Peyer's patch (tissue), 4 donors: ENCODE measurements at regions not wholly inside any gene's neighbourhood (a gene's known extent, or its start where the extent isn't known, plus 50 kb on each side); places are given as distances from the start of the nearest gene placed in this dataset.

ENCODE experiments used
- DNase-seq, 3 donors: peaks; one replicate each; pipeline ENCODE4 v3.0.0-alpha.2; 2017 to 2019
- H3K27ac ChIP-seq, 4 donors: fragments of 200-600 bp; sonication (generic); one replicate each; pipeline ENCODE4 v1.5.1; 2016 to 2019
- H3K27me3 ChIP-seq, 2 donors: fragments of 200-600 bp; sonication (generic); one replicate each; pipeline ENCODE4 v1.5.1; 2019
- H3K36me3 ChIP-seq, 3 donors: fragments of 200-600 bp; sonication (generic); one replicate each; pipeline ENCODE4 v1.5.1; 2016 to 2019
- H3K4me1 ChIP-seq, 4 donors: fragments of 200-600 bp; sonication (generic); one replicate each; pipeline ENCODE4 v1.5.1; 2016 to 2019
- H3K4me3 ChIP-seq, 4 donors: fragments of 200-600 bp; sonication (generic); 1 replicate in 3 of 4; 2 replicates in 1 of 4; pipeline ENCODE4 v1.5.1; 2016 to 2019; ENCODE audit warnings: mild to moderate bottlenecking in 1 of 4
- H3K9me3 ChIP-seq, 4 donors: fragments of 200-600 bp; sonication (generic); one replicate each; pipeline ENCODE4 v1.5.1; 2016 to 2019; ENCODE audit warnings: mild to moderate bottlenecking in 1 of 4
- CTCF ChIP-seq, 6 experiments: fragments of 450-650 bp in 4 of 6; fragments of 200-600 bp in 2 of 6; sonication (generic) in 1 of 6; IDR thresholded peaks; one replicate each; pipeline ENCODE4 v1.5.1; 2017 to 2019; ENCODE audit warnings: antibody characterized with exemption in 6 of 6, mild to moderate bottlenecking in 3 of 6, moderate library complexity in 1 of 6
- POLR2A ChIP-seq, 2 donors: fragments of 450-650 bp; IDR thresholded peaks; one replicate each; pipeline ENCODE4 v1.5.1; 2017; ENCODE audit warnings: antibody characterized with exemption in 2 of 2, mild to moderate bottlenecking in 2 of 2, moderate library complexity in 2 of 2

GRCh38 chr3:162193148-162194095, 696.8 kb downstream of the OTOL1 start:
- H3K9me3 ChIP-seq: no peaks in the 10 kb centered on the region
- no peak for DNase-seq
- H3K4me1 ChIP-seq: no peaks in the 10 kb centered on the region
- no peaks in the 10 kb centered on the region for H3K27me3 ChIP-seq
- TF ChIP-seq POLR2A (IDR thresholded peaks at IDR 0.05) (no peak), CTCF (IDR thresholded peaks at IDR 0.05) (no peak)
- no peaks in the 10 kb centered on the region for H3K36me3 ChIP-seq
- H3K4me3 ChIP-seq: no peak overlapping the region
- H3K27ac ChIP-seq: no peak overlapping the region

- no peak overlapping the region for H3K27ac ChIP-seq
- no peaks in the 10 kb centered on the region for H3K27me3 ChIP-seq
- no peaks in the 10 kb centered on the region for H3K9me3 ChIP-seq
- no peak for DNase-seq
- no peak for TF ChIP-seq CTCF (IDR thresholded peaks at IDR 0.05)
- TF ChIP-seq POLR2A (IDR thresholded peaks at IDR 0.05): no peak
- no peak overlapping the region for H3K4me3 ChIP-seq
- H3K36me3 ChIP-seq: no peaks in the 10 kb centered on the region
- H3K4me1 ChIP-seq: no peaks in the 10 kb centered on the region
Observed at GRCh38 chr3:162195147-162195546, 698.5 kb downstream of the OTOL1 start.

- Histone ChIP-seq H3K36me3 (no peaks in the 10 kb centered on the region), H3K27me3 (no peaks in the 10 kb centered on the region), H3K4me1 (no peaks in the 10 kb centered on the region), H3K4me3 (no peak overlapping the region), H3K27ac (no peak overlapping the region), H3K9me3 (no peaks in the 10 kb centered on the region)
- TF ChIP-seq POLR2A (IDR thresholded peaks at IDR 0.05) (no peak), CTCF (IDR thresholded peaks at IDR 0.05) (no peak)
- DNase-seq: no peak
Observed at GRCh38 chr3:162196964-162197363, 700.4 kb downstream of the OTOL1 start.

- Histone ChIP-seq H3K36me3 (no peaks in the 10 kb centered on the region), H3K27me3 (no peaks in the 10 kb centered on the region), H3K27ac (no peak overlapping the region), H3K9me3 (no peaks in the 10 kb centered on the region), H3K4me3 (no peak overlapping the region), H3K4me1 (no peaks in the 10 kb centered on the region)
- TF ChIP-seq POLR2A (IDR thresholded peaks at IDR 0.05): no peak
- no peak for TF ChIP-seq CTCF (IDR thresholded peaks at IDR 0.05)
- no peak for DNase-seq
Observed at GRCh38 chr3:162200836-162201235, 704.2 kb downstream of the OTOL1 start.

GRCh38 chr3:162206648-162207047, 710.0 kb downstream of the OTOL1 start:
- H3K27me3 ChIP-seq: no peaks in the 10 kb centered on the region
- no peak for TF ChIP-seq POLR2A (IDR thresholded peaks at IDR 0.05)
- TF ChIP-seq CTCF (IDR thresholded peaks at IDR 0.05): no peak
- DNase-seq: no peak
- no peak overlapping the region for H3K27ac ChIP-seq
- H3K9me3 ChIP-seq: no peaks in the 10 kb centered on the region
- H3K4me1 ChIP-seq: no peaks in the 10 kb centered on the region
- H3K36me3 ChIP-seq: no peaks in the 10 kb centered on the region
- H3K4me3 ChIP-seq: no peak overlapping the region
